Middle frontal gyrus (tissue), 1 donor: ENCODE measurements at regions not wholly inside any gene's neighbourhood (a gene's known extent, or its start where the extent isn't known, plus 50 kb on each side); places are given as distances from the start of the nearest gene placed in this dataset.
A peak's percentile ranks its signal among the peaks of the same experiment; 100 is the strongest.

Experiments
- DNase-seq: peaks from one replicate; pipeline ENCODE4 v3.0.0-alpha.2; 2015; ENCODE audit warnings: low spot score; ENCODE audit errors: extremely low spot score

DNA sequence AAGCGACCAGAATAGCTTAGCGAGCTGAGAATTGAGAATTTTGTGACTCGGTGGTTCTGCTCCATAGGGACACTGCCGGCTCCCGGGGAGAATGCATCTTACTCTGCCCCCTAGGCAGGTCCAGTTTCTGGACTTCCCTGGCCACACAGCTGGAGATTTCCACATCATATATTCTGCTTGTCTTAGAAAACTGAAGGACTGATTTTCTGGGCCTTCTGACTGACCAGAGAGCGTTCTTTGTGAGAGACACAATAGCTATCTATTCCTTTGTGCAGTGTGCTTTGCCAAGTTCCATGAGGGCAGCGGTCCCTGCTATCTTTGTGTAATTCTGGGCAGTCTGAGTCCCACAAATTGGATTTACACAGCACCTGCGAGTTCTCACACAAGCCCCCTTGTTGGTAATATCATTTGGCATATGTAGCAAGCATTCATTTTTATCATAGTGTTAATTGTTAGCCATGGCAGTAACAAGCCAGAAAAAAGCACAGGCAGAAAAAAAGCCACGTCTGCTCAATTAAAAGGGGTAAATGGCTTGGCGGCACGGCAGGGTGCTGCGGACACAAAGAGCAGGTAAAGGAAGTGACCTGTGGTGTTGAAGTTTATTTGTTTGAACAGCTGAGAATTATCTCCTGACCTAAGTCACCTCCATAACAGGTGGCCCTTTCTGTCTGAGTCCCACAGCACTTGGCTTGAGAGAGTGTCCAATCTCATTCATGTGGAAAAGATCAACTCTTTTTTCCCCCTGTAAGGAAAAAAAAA, 688.7 kb downstream of the TUSC7 start:
- peak; percentile 50 for DNase-seq

DNA sequence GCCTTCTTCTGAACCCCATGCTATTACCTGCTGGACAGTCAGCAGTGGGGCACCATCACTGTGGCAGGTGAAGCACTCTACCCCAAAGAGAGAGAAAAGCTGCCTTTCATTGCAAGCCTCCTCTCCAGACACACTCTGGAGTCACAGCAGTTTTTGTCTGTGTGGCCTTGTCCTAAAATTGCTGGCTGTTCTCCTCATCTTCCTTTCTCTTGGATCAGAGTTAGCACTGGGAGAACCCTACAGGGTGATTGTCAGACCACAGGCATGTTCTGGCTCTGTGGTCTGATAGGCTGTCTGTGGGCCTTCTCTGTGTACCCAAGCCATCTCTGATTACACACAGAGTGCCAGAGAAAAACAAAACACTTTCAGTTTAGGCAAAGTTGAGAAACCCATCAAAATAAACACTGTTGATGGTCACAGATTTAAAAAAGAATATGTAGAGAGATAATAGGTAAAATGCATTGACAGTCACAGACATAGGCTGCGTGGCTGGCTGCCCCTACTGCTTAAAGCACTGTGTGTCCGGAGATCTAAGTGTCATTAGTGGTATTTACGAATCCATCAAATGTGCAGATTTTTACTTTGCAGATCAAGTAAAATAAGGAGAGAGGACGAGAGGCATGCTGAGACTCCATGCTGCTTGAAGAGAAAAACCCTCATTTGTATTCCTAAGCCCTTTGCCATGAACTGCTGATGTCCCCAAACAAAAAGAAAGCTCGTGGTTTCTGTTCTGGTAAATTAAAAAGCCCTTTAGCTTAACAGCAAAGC, 689.9 kb downstream of the TUSC7 start:
- no peak for DNase-seq

DNA sequence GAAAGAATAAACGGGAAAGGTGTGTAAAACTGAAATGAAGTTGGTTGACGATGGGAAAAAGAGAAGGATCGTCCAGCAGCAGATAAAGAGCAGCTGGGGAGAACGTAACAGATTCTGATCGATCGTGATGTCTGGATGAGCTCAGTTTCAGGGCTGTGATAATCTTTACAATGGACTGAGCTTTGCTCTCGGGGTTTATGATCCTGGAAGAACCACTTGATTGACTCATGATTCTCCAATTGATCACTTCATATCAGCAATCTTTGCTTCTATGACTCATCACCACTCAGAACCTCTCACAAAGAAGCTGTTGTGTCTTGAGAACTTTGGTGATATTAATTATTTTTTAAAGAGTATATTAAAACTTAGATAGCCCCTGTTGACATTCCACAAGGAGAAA, 690.7 kb downstream of the TUSC7 start:
- no peak for DNase-seq

DNA sequence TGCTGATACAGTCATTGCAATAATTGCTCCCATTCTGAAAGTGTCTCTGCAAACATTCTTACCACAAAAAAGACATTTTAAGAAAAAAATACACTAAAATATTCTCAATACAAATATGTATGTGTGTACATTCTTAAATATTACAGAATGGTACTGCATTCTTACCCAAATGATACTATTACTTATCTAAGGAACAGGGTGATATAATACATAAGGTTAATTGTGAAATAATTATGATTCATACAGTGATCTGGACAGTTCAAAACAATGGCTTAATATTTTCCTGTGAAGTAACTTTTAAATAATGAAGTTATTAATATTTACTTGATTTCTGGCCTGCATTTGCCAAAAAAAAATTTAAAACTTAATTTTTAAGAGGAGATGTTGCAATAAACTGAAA, 694.6 kb downstream of the TUSC7 start:
- no peak for DNase-seq

DNA sequence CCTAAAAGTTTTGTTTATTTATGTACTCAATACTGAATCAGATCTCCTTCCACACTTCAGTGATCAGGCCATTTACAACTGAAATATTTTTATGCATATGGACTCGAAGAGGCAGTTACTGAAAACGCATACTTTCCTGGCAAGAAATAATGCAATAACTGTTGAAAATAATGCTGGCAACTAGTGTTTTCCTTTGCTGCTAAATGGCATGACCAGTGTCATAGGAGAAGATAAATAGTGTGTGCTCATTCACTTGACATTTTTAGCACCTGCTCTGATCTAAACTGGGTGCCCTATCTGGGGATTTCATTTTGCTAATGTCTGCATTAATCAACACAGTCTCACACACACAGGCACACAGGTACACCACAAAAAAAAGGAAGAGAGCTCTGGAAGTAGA, 695.2 kb downstream of the TUSC7 start:
- DNase-seq: no peak

DNA sequence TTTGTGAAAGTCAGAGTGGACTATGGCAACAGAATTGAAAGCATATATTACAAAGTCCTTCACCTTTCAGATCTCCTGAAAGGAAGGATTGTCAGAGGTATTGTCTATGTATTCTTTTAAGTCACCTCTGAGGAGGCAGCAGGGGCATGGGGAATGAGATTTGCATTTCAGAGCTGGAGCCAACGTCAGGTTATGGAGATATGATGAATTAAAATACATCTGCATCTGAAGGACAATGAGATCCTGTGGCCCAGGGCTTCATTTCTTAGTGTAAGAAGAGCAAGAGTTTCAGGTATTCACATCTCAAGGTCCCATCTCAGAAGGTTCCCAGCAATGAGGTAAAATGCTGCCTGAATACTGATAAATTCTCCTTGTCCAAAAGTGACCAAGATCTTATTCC, 695.8 kb downstream of the TUSC7 start:
- DNase-seq: no peak

DNA sequence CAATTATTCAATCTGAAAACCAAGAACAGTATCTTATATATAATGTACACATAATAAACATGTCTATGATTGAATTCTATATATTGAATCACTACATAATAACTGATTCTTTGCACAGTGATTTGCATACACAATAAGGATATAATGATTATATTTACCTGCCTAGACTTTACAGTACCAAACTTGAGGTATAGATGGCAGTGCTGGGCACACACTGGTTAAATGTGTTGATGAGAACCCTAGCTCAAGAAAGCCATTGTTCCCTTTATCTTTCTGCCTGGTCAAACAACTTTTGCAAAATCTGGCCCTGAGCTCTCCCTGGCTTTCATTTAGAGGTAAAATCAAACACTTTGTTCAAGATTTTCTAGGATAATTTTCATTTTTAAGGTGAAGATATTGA, 697.7 kb downstream of the TUSC7 start:
- no peak for DNase-seq

DNA sequence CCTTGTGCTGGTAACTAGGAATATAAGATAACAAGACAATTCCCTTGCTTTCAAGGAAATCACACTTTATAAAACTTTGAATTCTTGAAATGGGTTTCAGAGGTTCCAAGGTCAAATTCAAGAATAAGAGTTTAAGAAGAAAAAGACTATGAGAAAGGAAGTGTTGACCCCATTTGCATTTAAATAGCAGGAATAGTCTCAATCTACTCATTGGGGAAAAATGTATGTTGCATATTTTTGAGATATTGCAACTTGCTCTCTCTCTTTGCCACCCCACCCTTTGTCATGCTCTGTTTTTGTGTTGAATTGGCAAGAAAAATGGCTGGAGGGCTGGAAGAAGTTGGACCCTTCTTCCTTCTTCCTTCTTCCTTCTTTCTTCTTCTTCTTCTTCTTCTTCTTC, 699.2 kb downstream of the TUSC7 start:
- no peak for DNase-seq

DNA sequence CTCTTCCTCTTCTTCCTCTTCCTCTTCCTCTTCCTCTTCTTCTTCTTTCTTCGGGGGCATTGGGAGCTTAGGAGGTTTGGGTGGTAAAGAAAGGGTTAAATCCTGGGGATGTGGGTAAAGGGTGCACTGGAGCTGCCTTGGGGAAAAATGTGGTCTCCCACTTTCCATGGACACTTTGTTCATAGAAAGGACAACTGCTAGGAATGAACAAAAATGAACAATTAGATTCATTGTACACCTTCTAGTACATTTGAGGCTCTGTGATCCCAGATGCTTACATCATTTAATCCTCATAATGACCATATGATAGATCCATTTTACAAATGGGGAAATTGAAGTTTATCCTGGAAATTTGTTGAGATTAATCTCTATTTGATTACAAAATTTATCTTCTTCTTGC, 699.7 kb downstream of the TUSC7 start:
- no peak for DNase-seq

DNA sequence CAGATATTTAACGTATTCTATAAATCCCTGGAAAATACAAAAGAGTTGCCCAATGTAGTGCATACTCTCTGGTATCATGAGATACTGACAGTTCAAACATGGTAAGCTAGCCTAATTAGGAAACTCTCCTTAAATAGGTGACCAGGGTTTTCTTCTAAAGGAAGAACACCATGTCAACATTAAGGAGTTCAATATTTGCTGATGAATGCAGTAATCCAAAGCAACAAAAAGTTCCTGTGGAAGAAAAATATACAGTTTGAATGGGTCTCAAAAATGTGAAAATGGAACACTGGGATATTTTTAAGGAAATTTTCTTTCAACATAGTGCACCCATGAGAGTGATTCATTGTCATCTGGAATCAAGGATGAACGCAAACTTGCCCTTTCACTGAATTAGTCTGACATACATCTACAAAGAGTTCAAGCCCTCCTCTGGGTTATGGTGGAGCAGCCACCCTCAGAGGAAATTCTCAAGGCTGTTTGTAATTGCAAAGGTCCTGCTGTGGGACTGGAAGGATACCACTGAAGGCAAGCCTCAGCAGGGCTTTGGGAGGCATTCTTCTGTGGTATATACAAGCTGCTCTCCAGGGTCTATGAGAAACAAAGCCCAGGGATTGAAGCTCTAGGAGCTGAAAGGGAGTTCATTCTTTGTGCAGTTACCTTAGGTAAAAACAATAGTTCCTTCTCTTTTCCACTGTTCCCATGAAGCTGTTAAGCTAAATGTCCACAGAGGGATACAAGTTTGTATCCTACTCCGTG, 700.3 kb downstream of the TUSC7 start:
- no peak for DNase-seq

DNA sequence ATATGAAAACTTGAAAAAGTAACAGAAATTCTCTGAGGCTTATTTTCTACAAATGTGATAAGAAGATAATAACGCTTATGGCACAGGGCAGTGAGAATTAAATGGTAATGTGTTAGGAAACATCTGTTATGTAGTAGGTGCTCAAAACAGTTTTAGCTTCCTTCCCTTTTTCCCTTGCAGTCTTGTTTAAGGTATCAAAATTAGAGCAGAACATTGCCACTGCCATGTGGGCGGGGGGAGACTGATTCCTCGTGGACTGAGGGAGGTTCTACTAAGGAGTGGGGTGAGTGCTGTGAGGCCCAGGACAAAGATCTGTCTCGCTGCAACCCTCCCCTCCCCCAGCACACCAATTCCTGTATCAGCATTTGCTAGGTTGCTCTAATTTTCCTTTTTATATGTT, 702.4 kb downstream of the TUSC7 start:
- DNase-seq: no peak

DNA sequence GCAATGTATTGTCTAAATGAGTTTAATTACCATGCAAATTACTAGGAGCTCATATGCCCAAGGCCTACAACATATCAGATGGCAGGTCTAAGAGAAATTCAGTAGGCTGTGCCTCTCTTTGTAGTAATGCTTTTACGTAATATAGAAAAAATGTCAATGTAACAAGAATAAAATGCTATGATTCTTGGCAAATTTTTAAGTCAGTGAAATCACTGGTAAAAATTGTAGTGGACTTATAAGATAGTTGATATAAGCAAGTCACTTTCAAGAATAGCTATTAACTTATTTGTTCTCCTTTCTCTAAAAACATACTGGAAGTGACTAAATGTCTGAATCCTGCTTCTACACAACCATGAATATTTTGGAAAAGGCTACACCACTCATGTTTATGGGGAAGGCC, 707.8 kb downstream of the TUSC7 start:
- DNase-seq: no peak

DNA sequence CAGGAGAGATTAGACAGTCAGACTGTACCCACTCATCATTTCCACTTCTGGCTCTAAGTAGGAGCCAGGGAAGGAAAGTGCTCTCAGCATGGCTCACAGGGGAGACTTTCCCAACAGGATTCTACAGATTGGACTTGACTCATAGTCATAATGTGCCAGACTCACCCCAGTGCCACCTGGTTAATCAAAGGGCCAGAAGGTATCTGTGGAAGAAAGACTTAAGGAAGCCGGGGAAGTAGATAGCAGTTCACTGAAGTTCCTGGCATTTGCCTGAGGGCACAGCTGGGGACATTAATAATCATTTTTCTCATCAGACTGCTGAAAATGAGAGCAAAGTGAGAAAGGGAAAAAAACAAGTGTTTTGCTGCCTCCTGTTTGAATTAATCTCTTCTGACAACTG, 717.5 kb downstream of the TUSC7 start:
- no peak for DNase-seq

DNA sequence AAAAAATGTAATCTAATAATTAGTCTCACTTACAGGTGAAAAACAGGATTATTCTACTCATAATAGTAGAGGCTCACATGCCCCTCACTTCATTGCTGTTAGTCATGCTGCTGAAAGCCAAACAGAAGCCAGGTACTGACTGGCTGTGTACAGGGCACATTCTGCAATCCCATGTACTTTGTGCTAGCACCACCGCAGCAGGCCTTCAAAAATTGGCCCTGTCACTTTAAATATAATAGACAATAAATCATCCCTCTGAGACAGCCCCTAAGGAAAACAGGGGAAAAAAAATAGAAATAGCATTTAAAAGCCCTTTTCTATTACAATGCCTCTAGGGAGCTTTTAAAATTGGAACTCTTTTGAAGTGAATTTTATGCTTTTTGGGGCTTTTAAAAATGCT, 723.8 kb downstream of the TUSC7 start:
- DNase-seq: no peak

DNA sequence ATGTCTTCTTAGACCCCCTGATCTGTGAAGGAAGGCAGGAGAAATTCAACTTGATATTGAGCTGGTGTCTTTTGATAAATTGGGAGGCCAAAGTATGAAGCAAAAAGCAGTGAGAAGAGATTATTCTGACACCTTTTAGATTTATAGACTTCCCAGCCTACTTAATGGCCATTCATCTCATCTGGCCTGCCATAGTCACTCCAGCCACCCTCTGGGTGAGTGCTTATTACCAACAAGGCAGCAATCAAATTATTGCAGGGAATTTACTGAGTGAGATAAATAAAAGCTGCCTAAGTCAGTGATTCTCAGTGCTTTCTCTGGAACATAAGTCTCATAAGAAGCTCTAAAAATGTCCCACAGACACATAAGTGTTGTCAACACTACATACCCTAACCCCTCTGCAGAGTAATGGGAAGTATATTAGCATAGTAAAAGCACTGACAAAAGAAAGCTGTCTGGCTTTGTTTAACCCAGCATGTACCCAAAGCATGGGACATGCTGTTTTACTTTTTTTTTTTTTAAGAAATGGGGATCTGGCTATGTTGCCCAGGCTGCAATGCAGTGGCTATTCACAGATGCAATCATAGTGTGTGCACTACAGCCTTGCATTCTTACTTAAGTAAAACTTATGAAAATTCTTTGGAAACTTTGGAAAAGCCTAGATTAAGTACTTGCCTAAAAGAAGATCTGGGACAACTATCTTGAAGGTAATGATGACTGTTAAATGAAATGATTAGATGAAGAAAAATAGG, 725.3 kb downstream of the TUSC7 start:
- no peak for DNase-seq

DNA sequence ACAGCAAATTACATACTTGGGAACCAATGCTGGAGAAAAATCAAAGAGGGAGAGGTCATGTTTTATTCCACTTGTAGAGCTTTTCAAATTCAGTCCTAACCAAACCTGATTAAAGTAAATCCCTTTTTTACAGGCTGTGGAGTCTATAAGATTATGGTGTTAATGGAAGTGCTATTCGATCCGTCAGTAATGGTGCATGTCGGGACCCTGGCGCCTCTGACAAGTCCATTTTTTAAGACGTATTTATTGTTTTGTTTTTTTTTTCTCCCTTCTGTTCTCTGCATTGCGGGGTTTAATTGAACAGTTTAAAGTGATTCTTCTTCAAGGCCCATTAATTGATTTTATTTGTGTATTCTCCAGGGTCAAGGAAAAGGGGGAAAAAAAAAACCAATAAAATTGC, 725.9 kb downstream of the TUSC7 start:
- no peak for DNase-seq

DNA sequence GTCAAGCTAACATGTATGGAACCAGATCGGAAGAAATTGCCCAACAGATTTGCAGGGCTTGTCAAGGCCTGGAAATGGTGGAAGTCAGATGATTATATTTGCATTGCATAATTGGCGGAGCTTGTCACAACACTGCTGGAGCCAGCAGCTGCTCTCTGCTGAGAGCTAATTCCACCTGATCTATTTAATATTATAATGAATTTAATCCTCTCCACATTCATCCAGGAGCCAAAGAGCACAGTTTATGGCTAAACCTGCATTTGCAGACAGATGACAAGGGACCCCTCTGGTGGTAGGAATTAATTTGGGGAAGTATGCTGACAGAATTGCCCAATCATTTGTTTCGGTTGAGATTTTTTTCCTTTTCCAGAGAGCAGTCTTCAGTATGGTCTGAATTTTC, 730.2 kb downstream of the TUSC7 start:
- no peak for DNase-seq

DNA sequence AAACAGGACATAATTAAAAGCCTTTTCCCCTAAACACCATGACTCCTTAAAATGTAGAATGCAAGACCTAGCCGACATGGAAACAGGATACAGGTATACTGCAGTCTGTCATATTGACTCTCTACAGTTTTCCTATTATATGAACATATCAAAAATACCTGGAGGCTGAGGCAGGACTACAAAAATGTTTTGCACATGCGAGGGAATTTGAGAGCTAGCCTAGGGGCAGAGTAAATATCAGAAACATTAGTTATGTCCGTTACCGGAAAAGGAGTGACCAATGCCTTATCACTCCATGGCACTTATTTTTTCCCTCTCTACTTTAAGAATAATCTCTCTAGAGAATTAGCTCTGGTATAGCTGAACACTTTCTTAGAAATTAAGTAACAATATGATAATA, 732.3 kb downstream of the TUSC7 start:
- no peak for DNase-seq

DNA sequence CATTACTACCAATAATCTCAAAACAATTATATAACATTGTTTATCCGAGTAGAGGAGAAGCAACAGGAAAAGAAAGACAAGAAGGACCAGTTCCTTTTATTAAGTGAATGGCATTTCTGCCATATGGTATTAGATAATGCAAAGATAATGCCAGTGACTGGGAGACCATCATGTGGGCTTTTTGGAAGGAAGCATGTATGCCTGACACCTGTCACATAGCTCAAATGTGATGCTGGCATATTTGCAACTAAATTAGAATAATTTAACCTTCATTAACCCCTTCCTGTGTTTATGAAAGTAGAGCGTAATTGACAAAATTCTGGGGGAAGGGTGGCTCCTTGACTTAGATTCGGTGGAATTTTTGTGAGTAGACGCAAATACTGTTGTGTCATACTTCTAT, 733.0 kb downstream of the TUSC7 start:
- DNase-seq: no peak

DNA sequence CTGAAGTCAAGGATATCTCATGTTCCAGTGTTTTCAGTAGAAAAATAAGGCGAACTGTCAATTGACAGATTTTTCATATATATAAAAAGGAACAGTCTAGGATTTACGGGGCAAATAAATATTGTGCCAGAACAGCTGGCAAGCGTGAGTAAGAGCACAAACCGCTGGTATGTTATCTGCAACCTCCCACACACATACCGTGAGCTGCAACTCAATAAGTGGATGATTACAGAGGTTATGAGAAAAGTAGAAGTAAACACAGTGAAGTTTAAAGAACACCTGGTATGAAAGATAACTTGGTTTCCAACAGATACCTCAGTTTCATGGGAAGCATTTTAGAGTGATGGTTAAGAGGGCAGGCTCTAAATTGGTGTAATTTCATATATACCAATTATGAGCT, 733.4 kb downstream of the TUSC7 start:
- DNase-seq: no peak

DNA sequence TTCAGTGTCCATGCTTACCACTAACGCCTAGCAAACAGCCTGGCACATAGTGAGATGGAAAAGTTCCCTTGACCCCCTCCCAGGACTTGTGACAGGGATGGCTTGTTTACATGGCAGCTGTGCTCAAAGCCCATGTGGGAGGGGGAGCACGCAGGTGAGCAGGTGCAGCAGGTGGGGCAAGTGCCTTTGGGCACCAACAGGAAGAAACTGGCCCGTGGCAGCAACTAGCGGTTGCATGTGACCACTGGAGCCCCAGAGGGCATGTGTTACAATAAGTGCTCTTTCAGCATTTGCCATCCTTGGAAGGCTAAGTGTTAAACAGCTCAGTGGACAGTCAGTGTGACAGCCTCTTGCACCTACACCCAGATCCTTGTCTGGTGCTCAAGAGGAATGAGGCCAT, 734.6 kb downstream of the TUSC7 start:
- no peak for DNase-seq

DNA sequence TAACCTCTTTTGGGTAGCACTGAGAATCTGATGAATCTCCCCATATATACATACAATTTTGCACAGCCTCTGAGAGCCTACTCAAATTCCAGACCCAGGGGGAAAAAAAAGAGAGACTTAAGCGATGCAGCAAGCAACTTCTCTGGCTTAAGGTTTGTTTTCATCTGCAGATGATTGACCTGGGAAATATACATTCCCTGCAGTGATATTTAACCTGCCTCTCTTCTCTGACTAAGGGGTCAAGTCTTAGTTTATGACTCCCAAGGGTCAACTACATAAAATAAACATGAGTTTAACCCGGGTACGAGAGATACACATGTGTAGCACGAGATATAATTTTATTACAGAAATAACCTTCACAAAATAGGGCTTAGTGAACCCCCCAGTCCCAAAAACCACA, 737.8 kb downstream of the TUSC7 start:
- DNase-seq: no peak
